CD4-positive, alpha-beta T cell treated with Interleukin-4 for 4 hours (primary cell): ENCODE measurements at regions not wholly inside any gene's neighbourhood (a gene's known extent, or its start where the extent isn't known, plus 50 kb on each side); places are given as distances from the start of the nearest gene placed in this dataset.
A peak's percentile ranks its signal among the peaks of the same experiment; 100 is the strongest.
"Not testable (repeated sequence)": the region's sequence is repeated elsewhere in the genome, so short reads cannot be mapped to it uniquely, and the experiment has no call there.

Experiments
- DNase-seq: peaks from one replicate; pipeline ENCODE4 v3.0.0-alpha.2; 2020

GRCh38 chr21:35982717-35983116 lies 77.6 kb downstream of the SETD4 start:
- no peak for DNase-seq

- DNase-seq, result no peak
Observed at GRCh38 chr21:35981514-35982070, 78.7 kb downstream of the SETD4 start.

- DNase-seq, result no peak
Observed at GRCh38 chr21:35980821-35981220, 79.5 kb downstream of the SETD4 start.

GRCh38 chr21:35977860-35978259 lies 82.5 kb downstream of the SETD4 start:
- not testable (repeated sequence) for DNase-seq

- DNase-seq, result no peak
Observed at GRCh38 chr21:35976929-35977328, 83.4 kb downstream of the SETD4 start.

GRCh38 chr21:35976481-35976880 lies 83.8 kb downstream of the SETD4 start:
- DNase-seq, result no peak

GRCh38 chr21:35974775-35975174 lies 85.6 kb downstream of the SETD4 start:
- DNase-seq, result no peak

GRCh38 chr21:35971824-35972223 lies 88.5 kb downstream of the SETD4 start:
- DNase-seq, result no peak

GRCh38 chr21:35969281-35969680 lies 91.0 kb downstream of the SETD4 start:
- DNase-seq, result no peak

- DNase-seq, result no peak
Observed at GRCh38 chr21:35968564-35968963, 91.8 kb downstream of the SETD4 start.

- DNase-seq, result no peak
Observed at GRCh38 chr21:35965699-35966098, 94.6 kb downstream of the SETD4 start.

GRCh38 chr21:35963920-35964451 lies 96.3 kb downstream of the SETD4 start:
- DNase-seq, result no peak

GRCh38 chr21:35962917-35963316 lies 97.4 kb downstream of the SETD4 start:
- no peak for DNase-seq

GRCh38 chr21:35954066-35954465 lies 106.3 kb downstream of the SETD4 start:
- no peak for DNase-seq

- DNase-seq, result no peak
Observed at GRCh38 chr21:35953597-35953996, 106.7 kb downstream of the SETD4 start.

GRCh38 chr21:35952651-35953340 lies 107.5 kb downstream of the SETD4 start:
- no peak for DNase-seq

- no peak for DNase-seq
Observed at GRCh38 chr21:35948982-35949381, 111.3 kb downstream of the SETD4 start.

GRCh38 chr21:35945089-35945671 lies 115.1 kb downstream of the SETD4 start:
- DNase-seq, result no peak

- DNase-seq, result no peak
Observed at GRCh38 chr21:35943752-35944151, 116.6 kb downstream of the SETD4 start.

GRCh38 chr21:35942211-35943144 lies 117.8 kb downstream of the SETD4 start:
- no peak for DNase-seq

- peak; percentile 5 for DNase-seq
Observed at GRCh38 chr21:35940074-35940927, 120.0 kb downstream of the SETD4 start.

GRCh38 chr21:35938446-35938845 lies 121.9 kb downstream of the SETD4 start:
- no peak for DNase-seq
